ENCODE measurements at regions not wholly inside any gene's neighbourhood (a gene's known extent, or its start where the extent isn't known, plus 50 kb on each side); places are given as distances from the start of the nearest gene placed in this dataset.
A peak's percentile ranks its signal among the peaks of the same experiment; 100 is the strongest.

- TF ChIP-seq CTCF (IDR thresholded peaks at IDR 0.05; ENCODE audit: unreplicated experiment): no peak
- CTCF ChIA-PET: interaction anchor here (0.9 kb wide), 1 partner anchor 10 kb away, joined by 4 read pairs; no protein-coding TSS in a partner anchor
- Mint-ChIP-seq H3K4me1 (ENCODE audit: insufficient read depth, unreplicated experiment) (peaks cover 22% of the 10 kb centered on the region), H3K36me3 (ENCODE audit: insufficient read depth, unreplicated experiment) (no peaks in the 10 kb centered on the region), H3K27ac (ENCODE audit: low read depth, unreplicated experiment) (no peak overlapping the region), H3K4me3 (ENCODE audit: unreplicated experiment) (no peak overlapping the region), H3K9me3 (ENCODE audit: unreplicated experiment) (peaks cover 10% of the 10 kb centered on the region), H3K27me3 (ENCODE audit: insufficient read depth, unreplicated experiment) (no peaks in the 10 kb centered on the region)
- intact Hi-C loops (cut with micrococcal nuclease): no loop called here
- BruUV-seq (replicated peaks): no TSS peak
- POLR2A ChIA-PET: interaction anchor here (0.7 kb wide), 1 partner anchor 763 kb away, joined by 3 read pairs; no protein-coding TSS in a partner anchor
- no peak for DNase-seq (ENCODE audit: unreplicated experiment)
Observed at GRCh38 chr14:82720431-82720830, 1186.8 kb upstream of the SEL1L start.

- ChIA-PET POLR2A (no interaction called here), CTCF (interaction anchor here (0.9 kb wide), 1 partner anchor 10 kb away, joined by 4 read pairs; no protein-coding TSS in a partner anchor)
- peaks cover 10% of the 10 kb centered on the region for H3K9me3 Mint-ChIP-seq (ENCODE audit: unreplicated experiment)
- no peaks in the 10 kb centered on the region for H3K36me3 Mint-ChIP-seq (ENCODE audit: insufficient read depth, unreplicated experiment)
- H3K27ac Mint-ChIP-seq (ENCODE audit: low read depth, unreplicated experiment): no peak overlapping the region
- BruUV-seq (replicated peaks): no TSS peak
- H3K4me1 Mint-ChIP-seq (ENCODE audit: insufficient read depth, unreplicated experiment): peaks cover 22% of the 10 kb centered on the region
- no peak overlapping the region for H3K4me3 Mint-ChIP-seq (ENCODE audit: unreplicated experiment)
- intact Hi-C loops (cut with micrococcal nuclease): no loop called here
- peak; percentile 21 for DNase-seq (ENCODE audit: unreplicated experiment)
- no peak for TF ChIP-seq CTCF (IDR thresholded peaks at IDR 0.05; ENCODE audit: unreplicated experiment)
- H3K27me3 Mint-ChIP-seq (ENCODE audit: insufficient read depth, unreplicated experiment): no peaks in the 10 kb centered on the region
Observed at GRCh38 chr14:82720946-82721345, 1187.3 kb upstream of the SEL1L start.

GRCh38 chr14:82724316-82724715 is 1190.7 kb upstream of the SEL1L start:
- no TSS peak for BruUV-seq (replicated peaks)
- Mint-ChIP-seq H3K36me3 (ENCODE audit: insufficient read depth, unreplicated experiment) (no peaks in the 10 kb centered on the region), H3K9me3 (ENCODE audit: unreplicated experiment) (peaks cover 10% of the 10 kb centered on the region), H3K4me1 (ENCODE audit: insufficient read depth, unreplicated experiment) (peaks cover 22% of the 10 kb centered on the region), H3K27me3 (ENCODE audit: insufficient read depth, unreplicated experiment) (no peaks in the 10 kb centered on the region), H3K27ac (ENCODE audit: low read depth, unreplicated experiment) (no peak overlapping the region), H3K4me3 (ENCODE audit: unreplicated experiment) (no peak overlapping the region)
- no peak for TF ChIP-seq CTCF (IDR thresholded peaks at IDR 0.05; ENCODE audit: unreplicated experiment)
- intact Hi-C loops (cut with micrococcal nuclease): no loop called here
- POLR2A ChIA-PET: interaction anchor here (0.6 kb wide), 1 partner anchor 76 kb away, joined by 3 read pairs; no protein-coding TSS in a partner anchor
- CTCF ChIA-PET: no interaction called here
- DNase-seq (ENCODE audit: unreplicated experiment): peak; percentile 15

- H3K36me3 Mint-ChIP-seq (ENCODE audit: insufficient read depth, unreplicated experiment): no peaks in the 10 kb centered on the region
- BruUV-seq (replicated peaks): no TSS peak
- no peak overlapping the region for H3K4me3 Mint-ChIP-seq (ENCODE audit: unreplicated experiment)
- peak; percentile 45 for DNase-seq (ENCODE audit: unreplicated experiment)
- H3K27ac Mint-ChIP-seq (ENCODE audit: low read depth, unreplicated experiment): no peak overlapping the region
- H3K4me1 Mint-ChIP-seq (ENCODE audit: insufficient read depth, unreplicated experiment): peaks cover 16% of the 10 kb centered on the region
- H3K27me3 Mint-ChIP-seq (ENCODE audit: insufficient read depth, unreplicated experiment): no peaks in the 10 kb centered on the region
- CTCF ChIA-PET: no interaction called here
- H3K9me3 Mint-ChIP-seq (ENCODE audit: unreplicated experiment): peaks cover 10% of the 10 kb centered on the region
- intact Hi-C loops (cut with micrococcal nuclease): no loop called here
- TF ChIP-seq CTCF (IDR thresholded peaks at IDR 0.05; ENCODE audit: unreplicated experiment): no peak
- POLR2A ChIA-PET: no interaction called here
Observed at GRCh38 chr14:82725213-82725612, 1191.6 kb upstream of the SEL1L start.
